ENCODE measurements at regions not wholly inside any gene's neighbourhood (a gene's known extent, or its start where the extent isn't known, plus 50 kb on each side); places are given as distances from the start of the nearest gene placed in this dataset.

GRCh38 chr4:13722649-13723048 lies 95.1 kb upstream of the BOD1L1 start:
- H3K9me3 ChIP-seq (ENCODE audit: low read depth, low read length): no peaks in the 10 kb centered on the region
- no peak overlapping the region for H2AFZ ChIP-seq (ENCODE audit: low read length)
- no peaks in the 10 kb centered on the region for H3K4me1 ChIP-seq (ENCODE audit: insufficient read depth, low read length)
- H3K79me2 ChIP-seq (ENCODE audit: insufficient read depth, low read length): no peaks in the 10 kb centered on the region
- no peak for DNase-seq (ENCODE audit: insufficient read length, low spot score, missing footprints)
- H3K27ac ChIP-seq (ENCODE audit: low read depth, low read length): no peak overlapping the region
- TF ChIP-seq CTCF (IDR thresholded peaks at IDR 0.05; ENCODE audit: extremely low read depth, low read depth, low read length): no peak
- H3K4me2 ChIP-seq (ENCODE audit: insufficient read depth, low read length): no peak overlapping the region
- H4K20me1 ChIP-seq (ENCODE audit: insufficient read depth, low read length): no peaks in the 10 kb centered on the region
- no peaks in the 10 kb centered on the region for H3K27me3 ChIP-seq (ENCODE audit: insufficient read depth, low read length)
- H3K4me3 ChIP-seq (ENCODE audit: insufficient read depth, low read length): no peak overlapping the region
- no peaks in the 10 kb centered on the region for H3K36me3 ChIP-seq (ENCODE audit: insufficient read depth, low read length)

GRCh38 chr4:13728761-13729160 lies 101.2 kb upstream of the BOD1L1 start:
- no peak for TF ChIP-seq CTCF (IDR thresholded peaks at IDR 0.05; ENCODE audit: extremely low read depth, low read depth, low read length)
- Histone ChIP-seq H3K36me3 (ENCODE audit: insufficient read depth, low read length) (no peaks in the 10 kb centered on the region), H3K4me3 (ENCODE audit: insufficient read depth, low read length) (no peak overlapping the region), H3K79me2 (ENCODE audit: insufficient read depth, low read length) (no peaks in the 10 kb centered on the region), H3K27me3 (ENCODE audit: insufficient read depth, low read length) (no peaks in the 10 kb centered on the region), H2AFZ (ENCODE audit: low read length) (no peak overlapping the region), H4K20me1 (ENCODE audit: insufficient read depth, low read length) (no peaks in the 10 kb centered on the region), H3K4me2 (ENCODE audit: insufficient read depth, low read length) (no peak overlapping the region), H3K9me3 (ENCODE audit: low read depth, low read length) (no peaks in the 10 kb centered on the region), H3K27ac (ENCODE audit: low read depth, low read length) (no peak overlapping the region), H3K4me1 (ENCODE audit: insufficient read depth, low read length) (no peaks in the 10 kb centered on the region)
- no peak for DNase-seq (ENCODE audit: insufficient read length, low spot score, missing footprints)

DNA sequence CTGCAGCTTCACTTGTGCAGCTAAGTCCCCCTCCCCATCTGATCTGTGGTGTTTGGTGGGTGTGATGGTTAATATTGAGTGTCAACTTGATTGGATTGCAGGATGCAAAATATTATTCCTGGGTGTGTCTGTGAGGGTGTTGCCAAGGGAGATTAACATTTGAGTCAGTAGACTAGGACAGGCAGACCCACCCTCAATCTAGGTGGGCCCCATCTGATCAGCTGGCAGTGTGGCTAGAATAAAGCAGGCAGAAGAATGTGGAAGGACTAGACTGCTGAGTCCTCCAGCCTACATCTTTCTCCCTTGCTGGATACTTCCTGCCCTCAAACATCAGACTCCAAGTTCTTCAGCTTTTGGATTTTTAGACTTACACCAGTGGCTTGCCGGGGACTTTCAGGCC lies 103.5 kb upstream of the BOD1L1 start:
- H3K4me2 ChIP-seq (ENCODE audit: insufficient read depth, low read length): no peak overlapping the region
- H3K27me3 ChIP-seq (ENCODE audit: insufficient read depth, low read length): no peaks in the 10 kb centered on the region

GRCh38 chr4:13733817-13734216 lies 106.3 kb upstream of the BOD1L1 start:
- no peak overlapping the region for H2AFZ ChIP-seq (ENCODE audit: low read length)
- no peak for TF ChIP-seq CTCF (IDR thresholded peaks at IDR 0.05; ENCODE audit: extremely low read depth, low read depth, low read length)
- no peaks in the 10 kb centered on the region for H4K20me1 ChIP-seq (ENCODE audit: insufficient read depth, low read length)
- H3K79me2 ChIP-seq (ENCODE audit: insufficient read depth, low read length): no peaks in the 10 kb centered on the region
- DNase-seq (ENCODE audit: insufficient read length, low spot score, missing footprints): no peak
- no peaks in the 10 kb centered on the region for H3K36me3 ChIP-seq (ENCODE audit: insufficient read depth, low read length)
- no peaks in the 10 kb centered on the region for H3K9me3 ChIP-seq (ENCODE audit: low read depth, low read length)
- no peak overlapping the region for H3K4me2 ChIP-seq (ENCODE audit: insufficient read depth, low read length)
- no peaks in the 10 kb centered on the region for H3K4me1 ChIP-seq (ENCODE audit: insufficient read depth, low read length)
- H3K27me3 ChIP-seq (ENCODE audit: insufficient read depth, low read length): no peaks in the 10 kb centered on the region
- no peak overlapping the region for H3K27ac ChIP-seq (ENCODE audit: low read depth, low read length)
- no peak overlapping the region for H3K4me3 ChIP-seq (ENCODE audit: insufficient read depth, low read length)

More for the DNA sequence above, 103.5 kb upstream of the BOD1L1 start:
- DNase-seq (ENCODE audit: insufficient read length, low spot score, missing footprints): no peak
- H3K4me1 ChIP-seq (ENCODE audit: insufficient read depth, low read length): no peaks in the 10 kb centered on the region
- H3K79me2 ChIP-seq (ENCODE audit: insufficient read depth, low read length): no peaks in the 10 kb centered on the region
- H3K4me3 ChIP-seq (ENCODE audit: insufficient read depth, low read length): no peak overlapping the region
- H3K9me3 ChIP-seq (ENCODE audit: low read depth, low read length): no peaks in the 10 kb centered on the region
- no peaks in the 10 kb centered on the region for H4K20me1 ChIP-seq (ENCODE audit: insufficient read depth, low read length)
- no peak overlapping the region for H2AFZ ChIP-seq (ENCODE audit: low read length)
- H3K36me3 ChIP-seq (ENCODE audit: insufficient read depth, low read length): no peaks in the 10 kb centered on the region
- H3K27ac ChIP-seq (ENCODE audit: low read depth, low read length): no peak overlapping the region
- no peak for TF ChIP-seq CTCF (IDR thresholded peaks at IDR 0.05; ENCODE audit: extremely low read depth, low read depth, low read length)
